ENCODE measurements at regions not wholly inside any gene's neighbourhood (a gene's known extent, or its start where the extent isn't known, plus 50 kb on each side); places are given as distances from the start of the nearest gene placed in this dataset.

GRCh38 chr14:101022121-101022520 is 118.6 kb upstream of the RTL1 start:
- no peak overlapping the region for H4K91ac ChIP-seq (ENCODE audit: low read length)
- H3K4me1 ChIP-seq (ENCODE audit: control insufficient read depth, insufficient read depth, low read depth, low read length) = peaks cover 3% of the 10 kb centered on the region
- H3K4me2 ChIP-seq (ENCODE audit: low read length, poor library complexity, severe bottlenecking) = no peak overlapping the region
- H3K14ac ChIP-seq (ENCODE audit: low read length in 2 of 2) = no peak overlapping the region
- no peak overlapping the region for H2AK5ac ChIP-seq (ENCODE audit: low read length, severe bottlenecking)
- H3K4ac ChIP-seq (ENCODE audit: low read depth in 1 of 2, low read length in 2 of 2) = no peak overlapping the region
- no peak overlapping the region for H2BK5ac ChIP-seq (ENCODE audit: low read depth, low read length, poor library complexity, severe bottlenecking)
- no peak for DNase-seq
- H3K9ac ChIP-seq (ENCODE audit: low read length) = no peak overlapping the region
- H3K18ac ChIP-seq (ENCODE audit: low read depth in 1 of 2, low read length in 2 of 2) = no peak overlapping the region
- no peak overlapping the region for H2BK15ac ChIP-seq (ENCODE audit: low read depth, poor library complexity, severe bottlenecking)
- H2BK12ac ChIP-seq (ENCODE audit: low read length in 2 of 2) = no peak overlapping the region
- H3K9me3 ChIP-seq (ENCODE audit: control insufficient read depth, low read length) = no peaks in the 10 kb centered on the region
- no peak overlapping the region for H4K8ac ChIP-seq (ENCODE audit: low read length)
- H3K27me3 ChIP-seq (ENCODE audit: control insufficient read depth in 1 of 2, insufficient read depth in 1 of 2, low read length in 2 of 2) = no peaks in the 10 kb centered on the region
- peaks cover 0 to 84% of the 10 kb centered on the region in 2 experiments for H3K36me3 ChIP-seq (ENCODE audit: control insufficient read depth in 1 of 2, insufficient read depth in 2 of 2, low read depth in 1 of 2, low read length in 2 of 2)
- H3K27ac ChIP-seq (ENCODE audit: low read length, poor library complexity, severe bottlenecking) = no peak overlapping the region
- no peak overlapping the region for H3K4me3 ChIP-seq (ENCODE audit: insufficient read depth in 1 of 2, low read depth in 1 of 2, low read length in 2 of 2)
- no peak overlapping the region for H3K23ac ChIP-seq (ENCODE audit: low read length in 2 of 2)
- 84% methylated on average over 6 of the region's 8 CpGs for WGBS
- no peak overlapping the region for H2BK120ac ChIP-seq (ENCODE audit: low read depth, low read length)
- no peaks in the 10 kb centered on the region for H3K79me1 ChIP-seq (replicated peaks; ENCODE audit: low read length, poor library complexity, severe bottlenecking)
- no peak overlapping the region for H2AFZ ChIP-seq (ENCODE audit: low read depth, low read length)

- Histone ChIP-seq H2AK5ac (ENCODE audit: low read length, severe bottlenecking) (no peak overlapping the region), H2AFZ (ENCODE audit: low read depth, low read length) (no peak overlapping the region), H3K27me3 (ENCODE audit: control insufficient read depth in 1 of 2, insufficient read depth in 1 of 2, low read length in 2 of 2) (no peaks in the 10 kb centered on the region), H3K14ac (ENCODE audit: low read length in 2 of 2) (no peak overlapping the region), H4K91ac (ENCODE audit: low read length) (no peak overlapping the region), H3K4me3 (ENCODE audit: insufficient read depth in 1 of 2, low read depth in 1 of 2, low read length in 2 of 2) (no peak overlapping the region), H3K79me1 (replicated peaks; ENCODE audit: low read length, poor library complexity, severe bottlenecking) (no peaks in the 10 kb centered on the region), H3K4me2 (ENCODE audit: low read length, poor library complexity, severe bottlenecking) (no peak overlapping the region), H3K18ac (ENCODE audit: low read depth in 1 of 2, low read length in 2 of 2) (no peak overlapping the region), H2BK12ac (ENCODE audit: low read length in 2 of 2) (no peak overlapping the region), H2BK15ac (ENCODE audit: low read depth, poor library complexity, severe bottlenecking) (no peak overlapping the region), H3K27ac (ENCODE audit: low read length, poor library complexity, severe bottlenecking) (no peak overlapping the region), H3K9me3 (ENCODE audit: control insufficient read depth, low read length) (no peaks in the 10 kb centered on the region), H3K9ac (ENCODE audit: low read length) (no peak overlapping the region), H3K4me1 (ENCODE audit: control insufficient read depth, insufficient read depth, low read depth, low read length) (peaks cover 1% of the 10 kb centered on the region), H2BK5ac (ENCODE audit: low read depth, low read length, poor library complexity, severe bottlenecking) (no peak overlapping the region), H3K4ac (ENCODE audit: low read depth in 1 of 2, low read length in 2 of 2) (no peak overlapping the region), H3K23ac (ENCODE audit: low read length in 2 of 2) (no peak overlapping the region), H4K8ac (ENCODE audit: low read length) (no peak overlapping the region), H3K36me3 (ENCODE audit: control insufficient read depth in 1 of 2, insufficient read depth in 2 of 2, low read depth in 1 of 2, low read length in 2 of 2) (peaks cover 0 to 89% of the 10 kb centered on the region in 2 experiments), H2BK120ac (ENCODE audit: low read depth, low read length) (no peak overlapping the region)
- DNase-seq = no peak
- WGBS = 91% methylated on average over 15 of the region's 15 CpGs
Measured at GRCh38 chr14:101022916-101023435, 119.5 kb upstream of the RTL1 start.

- Histone ChIP-seq H3K4me2 (ENCODE audit: low read length, poor library complexity, severe bottlenecking) (no peak overlapping the region), H2BK15ac (ENCODE audit: low read depth, poor library complexity, severe bottlenecking) (no peak overlapping the region), H3K9ac (ENCODE audit: low read length) (no peak overlapping the region), H3K27ac (ENCODE audit: low read length, poor library complexity, severe bottlenecking) (no peak overlapping the region), H4K91ac (ENCODE audit: low read length) (no peak overlapping the region), H3K23ac (ENCODE audit: low read length in 2 of 2) (no peak overlapping the region), H3K9me3 (ENCODE audit: control insufficient read depth, low read length) (no peaks in the 10 kb centered on the region), H2BK120ac (ENCODE audit: low read depth, low read length) (no peak overlapping the region), H3K4me1 (ENCODE audit: control insufficient read depth, insufficient read depth, low read depth, low read length) (peaks cover 1% of the 10 kb centered on the region), H3K79me1 (replicated peaks; ENCODE audit: low read length, poor library complexity, severe bottlenecking) (no peaks in the 10 kb centered on the region), H3K4me3 (ENCODE audit: insufficient read depth in 1 of 2, low read depth in 1 of 2, low read length in 2 of 2) (no peak overlapping the region), H2AFZ (ENCODE audit: low read depth, low read length) (no peak overlapping the region), H2BK12ac (ENCODE audit: low read length in 2 of 2) (no peak overlapping the region), H4K8ac (ENCODE audit: low read length) (no peak overlapping the region), H3K14ac (ENCODE audit: low read length in 2 of 2) (no peak overlapping the region), H3K27me3 (ENCODE audit: control insufficient read depth in 1 of 2, insufficient read depth in 1 of 2, low read length in 2 of 2) (no peaks in the 10 kb centered on the region), H3K36me3 (ENCODE audit: control insufficient read depth in 1 of 2, insufficient read depth in 2 of 2, low read depth in 1 of 2, low read length in 2 of 2) (peaks cover 0 to 99% of the 10 kb centered on the region in 2 experiments), H2BK5ac (ENCODE audit: low read depth, low read length, poor library complexity, severe bottlenecking) (no peak overlapping the region), H3K18ac (ENCODE audit: low read depth in 1 of 2, low read length in 2 of 2) (no peak overlapping the region), H3K4ac (ENCODE audit: low read depth in 1 of 2, low read length in 2 of 2) (no peak overlapping the region), H2AK5ac (ENCODE audit: low read length, severe bottlenecking) (no peak overlapping the region)
- no peak for DNase-seq
- WGBS = 86% methylated on average over 11 of the region's 11 CpGs
Measured at GRCh38 chr14:101024686-101025085, 121.2 kb upstream of the RTL1 start.

GRCh38 chr14:101025131-101025530 is 121.6 kb upstream of the RTL1 start:
- H4K91ac ChIP-seq (ENCODE audit: low read length) = no peak overlapping the region
- no peaks in the 10 kb centered on the region for H3K9me3 ChIP-seq (ENCODE audit: control insufficient read depth, low read length)
- H3K4me3 ChIP-seq (ENCODE audit: insufficient read depth in 1 of 2, low read depth in 1 of 2, low read length in 2 of 2) = no peak overlapping the region
- no peak overlapping the region for H3K9ac ChIP-seq (ENCODE audit: low read length)
- no peak overlapping the region for H3K18ac ChIP-seq (ENCODE audit: low read depth in 1 of 2, low read length in 2 of 2)
- no peak overlapping the region for H2AK5ac ChIP-seq (ENCODE audit: low read length, severe bottlenecking)
- no peaks in the 10 kb centered on the region for H3K79me1 ChIP-seq (replicated peaks; ENCODE audit: low read length, poor library complexity, severe bottlenecking)
- no peak overlapping the region for H3K27ac ChIP-seq (ENCODE audit: low read length, poor library complexity, severe bottlenecking)
- no peak overlapping the region for H2BK120ac ChIP-seq (ENCODE audit: low read depth, low read length)
- DNase-seq = no peak
- H4K8ac ChIP-seq (ENCODE audit: low read length) = no peak overlapping the region
- H3K27me3 ChIP-seq (ENCODE audit: control insufficient read depth in 1 of 2, insufficient read depth in 1 of 2, low read length in 2 of 2) = no peaks in the 10 kb centered on the region
- no peak overlapping the region for H2AFZ ChIP-seq (ENCODE audit: low read depth, low read length)
- no peak overlapping the region for H2BK15ac ChIP-seq (ENCODE audit: low read depth, poor library complexity, severe bottlenecking)
- no peak overlapping the region for H3K4ac ChIP-seq (ENCODE audit: low read depth in 1 of 2, low read length in 2 of 2)
- 79% methylated on average over 8 of the region's 8 CpGs for WGBS
- H3K23ac ChIP-seq (ENCODE audit: low read length in 2 of 2) = no peak overlapping the region
- no peaks in the 10 kb centered on the region for H3K4me1 ChIP-seq (ENCODE audit: control insufficient read depth, insufficient read depth, low read depth, low read length)
- no peak overlapping the region for H2BK12ac ChIP-seq (ENCODE audit: low read length in 2 of 2)
- H3K36me3 ChIP-seq (ENCODE audit: control insufficient read depth in 1 of 2, insufficient read depth in 2 of 2, low read depth in 1 of 2, low read length in 2 of 2) = peaks cover 0 to 99% of the 10 kb centered on the region in 2 experiments
- H2BK5ac ChIP-seq (ENCODE audit: low read depth, low read length, poor library complexity, severe bottlenecking) = no peak overlapping the region
- H3K4me2 ChIP-seq (ENCODE audit: low read length, poor library complexity, severe bottlenecking) = no peak overlapping the region
- no peak overlapping the region for H3K14ac ChIP-seq (ENCODE audit: low read length in 2 of 2)
